ENCODE measurements at regions not wholly inside any gene's neighbourhood (a gene's known extent, or its start where the extent isn't known, plus 50 kb on each side); places are given as distances from the start of the nearest gene placed in this dataset.

DNA sequence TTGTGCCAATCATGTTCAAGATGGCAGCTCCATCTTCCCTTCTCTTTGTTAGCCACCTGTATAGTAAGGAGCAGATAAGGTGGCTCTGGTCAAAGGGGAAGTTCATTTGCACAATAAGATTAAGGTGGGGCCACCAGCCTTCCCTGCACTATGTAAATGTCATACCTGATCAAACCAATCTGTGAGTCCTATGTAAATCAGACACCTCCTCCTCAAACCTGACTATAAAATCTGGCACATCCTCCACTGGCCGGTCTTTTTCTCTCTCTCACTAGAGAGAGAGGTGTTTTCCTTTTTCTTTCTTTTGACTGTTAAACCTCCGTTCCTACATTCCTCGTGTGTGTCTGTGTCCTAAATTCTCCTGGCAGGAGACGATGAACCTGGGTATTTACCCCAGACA is 572.5 kb upstream of the AADAT start:
- H3K4me3 ChIP-seq (ENCODE audit: low read depth, low read length): no peak overlapping the region

DNA sequence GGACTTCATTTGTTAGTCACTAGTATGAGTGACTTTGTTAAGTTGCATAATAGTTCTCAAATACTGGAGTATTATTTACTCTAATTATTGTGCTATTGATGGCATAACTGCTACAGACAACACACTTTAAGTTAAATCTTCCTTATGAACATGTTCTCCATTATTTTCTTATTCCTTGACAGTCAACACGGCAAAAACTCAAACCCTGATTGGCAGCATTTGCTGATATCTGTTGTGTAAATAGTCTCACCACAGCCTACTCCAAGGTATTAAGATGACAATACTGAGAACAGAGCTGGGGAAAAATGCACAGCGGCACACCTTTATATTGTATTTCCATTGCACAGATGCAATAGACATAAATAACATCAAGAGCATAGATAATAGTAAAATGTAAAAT is 568.0 kb upstream of the AADAT start:
- no peak for DNase-seq (ENCODE audit: low read depth, low spot score)
- TF ChIP-seq, protein P1, sequence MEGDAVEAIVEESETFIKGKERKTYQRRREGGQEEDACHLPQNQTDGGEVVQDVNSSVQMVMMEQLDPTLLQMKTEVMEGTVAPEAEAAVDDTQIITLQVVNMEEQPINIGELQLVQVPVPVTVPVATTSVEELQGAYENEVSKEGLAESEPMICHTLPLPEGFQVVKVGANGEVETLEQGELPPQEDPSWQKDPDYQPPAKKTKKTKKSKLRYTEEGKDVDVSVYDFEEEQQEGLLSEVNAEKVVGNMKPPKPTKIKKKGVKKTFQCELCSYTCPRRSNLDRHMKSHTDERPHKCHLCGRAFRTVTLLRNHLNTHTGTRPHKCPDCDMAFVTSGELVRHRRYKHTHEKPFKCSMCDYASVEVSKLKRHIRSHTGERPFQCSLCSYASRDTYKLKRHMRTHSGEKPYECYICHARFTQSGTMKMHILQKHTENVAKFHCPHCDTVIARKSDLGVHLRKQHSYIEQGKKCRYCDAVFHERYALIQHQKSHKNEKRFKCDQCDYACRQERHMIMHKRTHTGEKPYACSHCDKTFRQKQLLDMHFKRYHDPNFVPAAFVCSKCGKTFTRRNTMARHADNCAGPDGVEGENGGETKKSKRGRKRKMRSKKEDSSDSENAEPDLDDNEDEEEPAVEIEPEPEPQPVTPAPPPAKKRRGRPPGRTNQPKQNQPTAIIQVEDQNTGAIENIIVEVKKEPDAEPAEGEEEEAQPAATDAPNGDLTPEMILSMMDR (IDR thresholded peaks at IDR 0.05; ENCODE audit: low read depth, low read length): no peak
- in situ Hi-C loops (cut with HindIII; ENCODE audit: low sequenced_read_pairs): no loop called here
- no peak overlapping the region for H3K4me3 ChIP-seq (ENCODE audit: low read depth, low read length)

More for the DNA sequence above, 572.5 kb upstream of the AADAT start:
- no peak for DNase-seq (ENCODE audit: low read depth, low spot score)
- TF ChIP-seq, protein P1 (IDR thresholded peaks at IDR 0.05; ENCODE audit: low read depth, low read length): no peak
- in situ Hi-C loops (cut with HindIII; ENCODE audit: low sequenced_read_pairs): no loop called here

DNA sequence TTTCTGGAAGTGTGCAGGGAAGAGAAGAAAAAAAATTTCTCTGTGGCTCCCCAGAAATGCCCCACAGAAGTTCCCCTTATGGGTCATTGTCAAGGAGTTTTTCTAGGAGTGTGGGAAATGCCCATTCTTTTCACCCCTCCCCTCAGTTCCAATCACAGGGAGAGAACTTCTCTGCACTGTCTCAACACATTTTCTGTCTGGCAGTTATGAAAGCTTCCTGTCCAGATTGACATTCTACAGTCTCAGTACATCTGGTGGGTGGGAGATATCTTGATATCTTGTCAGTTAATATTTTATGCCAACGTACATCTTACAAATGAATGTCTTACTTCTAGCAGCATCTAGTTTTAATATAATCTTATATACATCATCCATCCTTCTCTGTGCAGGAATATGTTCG is 566.8 kb upstream of the AADAT start:
- H3K4me3 ChIP-seq (ENCODE audit: low read depth, low read length): no peak overlapping the region
- in situ Hi-C loops (cut with HindIII; ENCODE audit: low sequenced_read_pairs): no loop called here
- TF ChIP-seq, protein P1 (IDR thresholded peaks at IDR 0.05; ENCODE audit: low read depth, low read length): no peak
- no peak for DNase-seq (ENCODE audit: low read depth, low spot score)

DNA sequence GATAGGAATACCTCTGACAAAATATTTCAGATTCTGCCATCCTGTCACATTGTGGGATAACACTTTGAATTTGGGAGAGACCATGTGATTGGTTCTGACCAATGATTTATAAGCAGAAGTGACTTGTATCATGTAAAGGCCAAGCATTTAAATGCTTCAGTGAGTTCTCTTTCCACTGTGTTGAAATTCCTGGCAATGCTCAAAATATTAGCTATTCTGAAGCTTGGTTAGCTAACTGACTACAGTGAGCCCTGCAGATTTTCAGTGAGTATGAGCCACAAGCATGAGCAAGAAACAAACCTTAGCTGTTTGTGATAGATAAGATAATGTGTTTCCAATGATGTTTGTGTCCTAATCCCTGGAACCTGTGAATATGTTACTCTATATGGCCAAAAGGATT is 562.8 kb upstream of the AADAT start:
- TF ChIP-seq, protein P1 (IDR thresholded peaks at IDR 0.05; ENCODE audit: low read depth, low read length): no peak
- in situ Hi-C loops (cut with HindIII; ENCODE audit: low sequenced_read_pairs): no loop called here
- DNase-seq (ENCODE audit: low read depth, low spot score): no peak

DNA sequence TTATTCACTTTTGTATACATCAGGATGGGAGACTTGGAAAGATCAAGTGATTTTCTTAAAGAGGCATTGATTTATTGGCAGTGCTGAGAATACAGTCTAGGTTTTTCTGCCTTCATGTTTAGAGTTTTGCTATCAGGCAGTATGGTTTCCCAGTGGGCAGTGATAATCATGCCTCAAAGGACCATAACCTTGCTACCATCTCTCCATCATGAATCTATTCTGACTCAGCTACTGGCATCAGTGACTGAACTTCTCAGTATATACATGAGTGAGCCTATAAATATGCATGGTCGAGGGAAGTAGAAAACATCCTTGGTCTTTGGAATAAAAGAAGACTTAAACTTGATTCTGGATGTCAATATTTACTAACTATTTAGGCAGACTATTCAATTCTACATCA is 562.0 kb upstream of the AADAT start:
- in situ Hi-C loops (cut with HindIII; ENCODE audit: low sequenced_read_pairs): no loop called here
- TF ChIP-seq, protein P1 (IDR thresholded peaks at IDR 0.05; ENCODE audit: low read depth, low read length): no peak
- peak; percentile 19 for DNase-seq (ENCODE audit: low read depth, low spot score)
- no peak overlapping the region for H3K4me3 ChIP-seq (ENCODE audit: low read depth, low read length)

More for the DNA sequence above, 562.8 kb upstream of the AADAT start:
- H3K4me3 ChIP-seq (ENCODE audit: low read depth, low read length): no peak overlapping the region

DNA sequence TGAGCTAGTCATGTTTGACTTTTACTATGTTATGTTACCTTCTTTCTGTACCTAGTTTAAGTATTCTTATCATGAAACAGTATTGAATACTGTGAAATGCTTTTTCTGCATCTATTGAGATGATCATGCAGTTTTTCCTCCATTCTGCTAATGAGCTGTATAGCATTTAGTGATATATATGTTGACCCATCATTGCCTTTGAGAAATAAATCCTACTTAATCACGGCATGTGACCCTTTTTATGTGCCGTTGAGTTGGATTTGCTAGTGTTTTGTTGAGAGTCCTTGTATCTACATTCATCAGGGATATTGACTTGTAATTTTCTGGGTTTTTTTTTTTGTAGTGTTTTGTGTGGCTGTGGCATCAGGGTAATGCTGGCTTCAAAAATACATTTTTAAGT is 537.7 kb upstream of the AADAT start:
- DNase-seq (ENCODE audit: low read depth, low spot score): no peak
- in situ Hi-C loops (cut with HindIII; ENCODE audit: low sequenced_read_pairs): no loop called here
- TF ChIP-seq, protein P1 (IDR thresholded peaks at IDR 0.05; ENCODE audit: low read depth, low read length): no peak
- H3K4me3 ChIP-seq (ENCODE audit: low read depth, low read length): no peak overlapping the region

DNA sequence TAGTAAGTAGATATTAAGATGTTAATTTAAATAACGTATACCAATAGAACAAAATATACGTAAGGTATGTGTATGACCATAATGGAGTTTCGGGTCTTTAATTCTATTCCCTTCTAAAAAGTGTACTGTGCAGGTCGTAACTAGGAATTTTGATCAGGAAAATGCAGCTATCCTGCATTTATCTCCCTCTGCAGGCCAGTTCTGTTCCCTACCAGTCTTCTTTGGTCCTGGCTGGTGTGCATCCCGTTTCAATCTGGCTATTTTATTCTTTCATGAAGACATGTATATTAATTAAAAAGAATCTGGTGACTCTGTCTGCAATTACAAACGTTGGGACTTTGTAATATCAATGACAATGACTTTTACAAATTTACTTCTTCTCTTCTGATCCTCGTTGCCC is 534.1 kb upstream of the AADAT start:
- DNase-seq (ENCODE audit: low read depth, low spot score): no peak
- in situ Hi-C loops (cut with HindIII; ENCODE audit: low sequenced_read_pairs): no loop called here
- TF ChIP-seq, protein P1 (IDR thresholded peaks at IDR 0.05; ENCODE audit: low read depth, low read length): no peak
- no peak overlapping the region for H3K4me3 ChIP-seq (ENCODE audit: low read depth, low read length)

Data from astrocyte of the spinal cord (primary cell).